ENCODE measurements at regions not wholly inside any gene's neighbourhood (a gene's known extent, or its start where the extent isn't known, plus 50 kb on each side); places are given as distances from the start of the nearest gene placed in this dataset.
"Not testable (repeated sequence)": the region's sequence is repeated elsewhere in the genome, so short reads cannot be mapped to it uniquely, and the experiment has no call there.

- ATAC-seq: not testable (repeated sequence)
Measured at GRCh38 chr4:33130662-33131061, 2410.5 kb downstream of the PCDH7 start.

GRCh38 chr4:33133723-33134122 lies 2413.6 kb downstream of the PCDH7 start:
- ATAC-seq: no peak

- no peak for ATAC-seq
Measured at GRCh38 chr4:33134366-33134765, 2414.2 kb downstream of the PCDH7 start.

- no peak for ATAC-seq
Measured at GRCh38 chr4:33149658-33150524, 2429.7 kb downstream of the PCDH7 start.

- ATAC-seq: no peak
Measured at GRCh38 chr4:33150525-33150910, 2430.3 kb downstream of the PCDH7 start.

- ATAC-seq: no peak
Measured at GRCh38 chr4:33160126-33160525, 2440.0 kb downstream of the PCDH7 start.

GRCh38 chr4:33161202-33161601 lies 2441.0 kb downstream of the PCDH7 start:
- no peak for ATAC-seq

GRCh38 chr4:33162122-33162521 lies 2442.0 kb downstream of the PCDH7 start:
- ATAC-seq: no peak

- no peak for ATAC-seq
Measured at GRCh38 chr4:33171873-33172525, 2451.8 kb downstream of the PCDH7 start.

- no peak for ATAC-seq
Measured at GRCh38 chr4:33176566-33176965, 2456.4 kb downstream of the PCDH7 start.

GRCh38 chr4:33184657-33185290 lies 2464.6 kb downstream of the PCDH7 start:
- ATAC-seq: no peak

GRCh38 chr4:33187035-33187434 lies 2466.9 kb downstream of the PCDH7 start:
- no peak for ATAC-seq

- no peak for ATAC-seq
Measured at GRCh38 chr4:33188733-33189132, 2468.6 kb downstream of the PCDH7 start.

- ATAC-seq: no peak
Measured at GRCh38 chr4:33189169-33189568, 2469.0 kb downstream of the PCDH7 start.

- no peak for ATAC-seq
Measured at GRCh38 chr4:33193109-33193508, 2472.9 kb downstream of the PCDH7 start.

- no peak for ATAC-seq
Measured at GRCh38 chr4:33200377-33200776, 2480.2 kb downstream of the PCDH7 start.

- no peak for ATAC-seq
Measured at GRCh38 chr4:33218238-33218637, 2498.1 kb downstream of the PCDH7 start.

GRCh38 chr4:33226133-33226532 lies 2506.0 kb downstream of the PCDH7 start:
- ATAC-seq: no peak

GRCh38 chr4:33226783-33227182 lies 2506.6 kb downstream of the PCDH7 start:
- no peak for ATAC-seq

- ATAC-seq: no peak
Measured at GRCh38 chr4:33255094-33255493, 2534.9 kb downstream of the PCDH7 start.

- ATAC-seq: no peak
Measured at GRCh38 chr4:33255507-33255906, 2535.3 kb downstream of the PCDH7 start.

GRCh38 chr4:33262824-33263223 lies 2542.7 kb downstream of the PCDH7 start:
- ATAC-seq: no peak

- no peak for ATAC-seq
Measured at GRCh38 chr4:33268776-33269175, 2548.6 kb downstream of the PCDH7 start.

GRCh38 chr4:33270403-33270802 lies 2550.2 kb downstream of the PCDH7 start:
- ATAC-seq: no peak
